ENCODE measurements at regions not wholly inside any gene's neighbourhood (a gene's known extent, or its start where the extent isn't known, plus 50 kb on each side); places are given as distances from the start of the nearest gene placed in this dataset.

DNA sequence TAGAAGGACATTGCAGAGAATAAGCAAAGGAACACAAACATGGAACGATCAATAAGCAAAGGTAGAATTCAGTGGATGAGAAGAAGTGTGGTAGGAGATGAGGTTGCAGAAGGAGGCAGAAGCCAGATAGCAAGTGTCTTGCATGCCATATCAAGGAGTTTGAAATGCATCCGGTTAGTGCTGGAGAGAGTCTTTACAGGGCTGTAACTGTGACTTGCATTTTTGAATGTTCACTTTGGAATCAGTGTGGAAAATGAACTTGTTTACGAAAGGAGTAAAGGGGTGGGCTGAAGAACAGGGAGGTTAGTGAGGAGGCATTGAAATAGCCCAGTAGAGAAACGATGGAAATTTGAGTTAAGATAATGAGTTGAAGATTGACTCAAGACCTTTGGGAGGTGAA, 90.7 kb upstream of the MBNL2 start:
- DNase-seq (ENCODE audit: low read depth), result no peak
- Histone ChIP-seq H3K36me3 (ENCODE audit: control insufficient read depth, insufficient read depth, low read length) (no peaks in the 10 kb centered on the region), H3K27me3 (ENCODE audit: control insufficient read depth, insufficient read depth, low read length) (no peaks in the 10 kb centered on the region; the same call in 1 of the 2 replicates), H3K4me3 (ENCODE audit: low read depth, low read length) (no peak overlapping the region)
- POLR2A ChIA-PET, result no interaction called here
- CTCF ChIA-PET, result interaction anchor here (1.4 to 2.0 kb wide), 2 partner anchors 10 to 82 kb away, joined by 4 to 7 read pairs; no protein-coding TSS in a partner anchor
- TF ChIP-seq, protein P1, sequence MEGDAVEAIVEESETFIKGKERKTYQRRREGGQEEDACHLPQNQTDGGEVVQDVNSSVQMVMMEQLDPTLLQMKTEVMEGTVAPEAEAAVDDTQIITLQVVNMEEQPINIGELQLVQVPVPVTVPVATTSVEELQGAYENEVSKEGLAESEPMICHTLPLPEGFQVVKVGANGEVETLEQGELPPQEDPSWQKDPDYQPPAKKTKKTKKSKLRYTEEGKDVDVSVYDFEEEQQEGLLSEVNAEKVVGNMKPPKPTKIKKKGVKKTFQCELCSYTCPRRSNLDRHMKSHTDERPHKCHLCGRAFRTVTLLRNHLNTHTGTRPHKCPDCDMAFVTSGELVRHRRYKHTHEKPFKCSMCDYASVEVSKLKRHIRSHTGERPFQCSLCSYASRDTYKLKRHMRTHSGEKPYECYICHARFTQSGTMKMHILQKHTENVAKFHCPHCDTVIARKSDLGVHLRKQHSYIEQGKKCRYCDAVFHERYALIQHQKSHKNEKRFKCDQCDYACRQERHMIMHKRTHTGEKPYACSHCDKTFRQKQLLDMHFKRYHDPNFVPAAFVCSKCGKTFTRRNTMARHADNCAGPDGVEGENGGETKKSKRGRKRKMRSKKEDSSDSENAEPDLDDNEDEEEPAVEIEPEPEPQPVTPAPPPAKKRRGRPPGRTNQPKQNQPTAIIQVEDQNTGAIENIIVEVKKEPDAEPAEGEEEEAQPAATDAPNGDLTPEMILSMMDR (IDR thresholded peaks at IDR 0.05; ENCODE audit: insufficient read depth, low read depth, low read length), result no peak

DNA sequence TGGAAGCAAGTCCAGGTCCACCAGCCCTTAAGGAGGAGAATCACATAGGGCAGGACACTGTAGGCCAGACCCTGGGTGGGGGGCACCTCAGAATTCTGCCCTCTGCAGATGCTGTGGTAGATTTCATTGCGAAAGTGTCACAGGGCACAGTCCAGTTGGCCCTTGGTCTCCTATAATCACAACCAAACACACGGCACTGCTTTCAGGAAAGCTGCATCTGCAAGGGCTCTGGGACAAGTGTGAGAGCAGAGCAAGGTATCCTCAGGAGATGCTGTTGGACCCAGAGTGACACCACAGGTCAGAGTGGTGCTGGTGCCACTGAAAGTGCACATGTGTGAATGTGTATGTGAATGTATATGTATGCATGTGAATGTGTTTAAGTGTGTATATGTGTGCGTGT, 88.6 kb upstream of the MBNL2 start:
- POLR2A ChIA-PET, result no interaction called here
- Histone ChIP-seq H3K36me3 (ENCODE audit: control insufficient read depth, insufficient read depth, low read length) (no peaks in the 10 kb centered on the region), H3K27me3 (ENCODE audit: control insufficient read depth, insufficient read depth, low read length) (no peaks in the 10 kb centered on the region; the same call in 1 of the 2 replicates), H3K4me3 (ENCODE audit: low read depth, low read length) (no peak overlapping the region)
- TF ChIP-seq, protein P1 (IDR thresholded peaks at IDR 0.05; ENCODE audit: insufficient read depth, low read depth, low read length), result no peak
- no peak for DNase-seq (ENCODE audit: low read depth)
- CTCF ChIA-PET, result no interaction called here

GRCh38 chr13:97133955-97134354, 88.2 kb upstream of the MBNL2 start:
- no peak for DNase-seq (ENCODE audit: low read depth)
- TF ChIP-seq, protein P1 (IDR thresholded peaks at IDR 0.05; ENCODE audit: insufficient read depth, low read depth, low read length), result no peak
- POLR2A ChIA-PET, result no interaction called here
- Histone ChIP-seq H3K36me3 (ENCODE audit: control insufficient read depth, insufficient read depth, low read length) (no peaks in the 10 kb centered on the region), H3K27me3 (ENCODE audit: control insufficient read depth, insufficient read depth, low read length) (no peaks in the 10 kb centered on the region; the same call in 1 of the 2 replicates), H3K4me3 (ENCODE audit: low read depth, low read length) (no peak overlapping the region)
- CTCF ChIA-PET, result no interaction called here

DNA sequence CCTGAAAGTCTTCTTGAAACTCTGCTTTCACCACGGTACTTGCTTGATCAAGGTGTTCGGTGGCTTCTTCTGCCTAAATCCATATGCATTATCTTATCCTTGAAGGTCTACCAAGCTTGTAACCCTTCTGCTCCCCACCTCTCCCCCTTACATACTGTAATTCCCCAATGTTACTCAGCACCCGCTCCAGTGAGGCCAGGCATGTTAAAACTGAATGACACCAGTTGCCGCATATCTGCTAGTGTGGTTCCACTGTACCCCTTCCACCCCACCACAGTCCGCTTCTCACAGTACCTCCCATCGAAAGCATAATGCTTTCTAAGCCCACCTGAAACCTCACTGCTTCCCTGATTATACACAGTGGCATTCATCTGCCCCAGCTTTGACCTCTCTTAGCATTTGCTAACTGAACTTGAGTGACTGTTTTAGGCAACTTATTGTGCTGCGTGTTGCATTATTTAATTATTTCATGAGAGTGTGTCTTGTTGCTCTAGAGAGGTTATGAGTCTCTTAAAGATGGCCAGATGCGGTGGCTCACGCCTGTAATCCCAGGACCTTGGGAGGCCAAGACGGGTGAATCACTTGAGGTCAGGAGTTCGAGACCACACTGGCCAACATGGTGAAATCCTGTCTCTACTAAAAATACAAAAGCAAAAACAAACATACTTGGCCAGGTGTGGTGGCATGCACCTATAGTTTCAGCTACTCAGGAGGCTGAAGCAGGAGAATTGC, 87.6 kb upstream of the MBNL2 start:
- H3K27me3 ChIP-seq (ENCODE audit: control insufficient read depth, insufficient read depth, low read length), result no peaks in the 10 kb centered on the region; the same call in 1 of the 2 replicates
- ChIA-PET CTCF (interaction anchor here (1.2 kb wide), 1 partner anchor 10 kb away, joined by 3 read pairs; no protein-coding TSS in a partner anchor), POLR2A (interaction anchor here (0.7 kb wide), 1 partner anchor 88 kb away, joined by 6 read pairs; the partner anchor contains the start of gene MBNL2)
- no peaks in the 10 kb centered on the region for H3K36me3 ChIP-seq (ENCODE audit: control insufficient read depth, insufficient read depth, low read length)
- no peak for DNase-seq (ENCODE audit: low read depth)
- H3K4me3 ChIP-seq (ENCODE audit: low read depth, low read length), result no peak overlapping the region
- TF ChIP-seq, protein P1 (IDR thresholded peaks at IDR 0.05; ENCODE audit: insufficient read depth, low read depth, low read length), result no peak

DNA sequence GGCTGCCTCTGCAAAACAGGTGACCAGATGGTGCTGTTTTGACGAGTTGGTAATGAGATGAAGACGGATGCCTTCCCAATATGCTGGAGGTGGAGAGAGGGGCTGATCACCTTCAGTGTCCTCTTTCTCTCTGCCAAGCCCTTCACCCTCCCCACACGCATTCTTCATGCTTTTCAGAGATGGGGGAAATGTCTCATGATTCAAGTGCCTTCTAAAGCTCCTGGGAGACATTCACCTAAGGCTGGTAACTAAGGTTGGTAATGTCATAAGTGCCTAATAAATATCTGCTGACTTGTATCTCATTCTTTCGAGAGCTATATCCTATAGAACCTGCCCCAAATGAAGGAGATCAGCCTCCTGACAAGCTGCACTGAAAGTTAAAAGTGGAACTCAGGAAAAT, 86.2 kb upstream of the MBNL2 start:
- Histone ChIP-seq H3K4me3 (ENCODE audit: low read depth, low read length) (no peak overlapping the region), H3K27me3 (ENCODE audit: control insufficient read depth, insufficient read depth, low read length) (no peaks in the 10 kb centered on the region; the same call in 1 of the 2 replicates), H3K36me3 (ENCODE audit: control insufficient read depth, insufficient read depth, low read length) (no peaks in the 10 kb centered on the region)
- ChIA-PET CTCF (interaction anchor here (1.6 kb wide), 1 partner anchor 26 kb away, joined by 3 read pairs; no protein-coding TSS in a partner anchor), POLR2A (no interaction called here)
- TF ChIP-seq, protein P1 (IDR thresholded peaks at IDR 0.05; ENCODE audit: insufficient read depth, low read depth, low read length), result no peak
- DNase-seq (ENCODE audit: low read depth), result no peak
